ENCODE measurements at regions not wholly inside any gene's neighbourhood (a gene's known extent, or its start where the extent isn't known, plus 50 kb on each side); places are given as distances from the start of the nearest gene placed in this dataset.
"Not testable (repeated sequence)": the region's sequence is repeated elsewhere in the genome, so short reads cannot be mapped to it uniquely, and the experiment has no call there.

- TF ChIP-seq CTCF, POLR2A (IDR thresholded peaks at IDR 0.05): not testable (repeated sequence)
Observed at GRCh38 chr19:28545397-28545796, 667.6 kb downstream of the UQCRFS1 start.
